DLD1 (cell line): ENCODE measurements at regions not wholly inside any gene's neighbourhood (a gene's known extent, or its start where the extent isn't known, plus 50 kb on each side); places are given as distances from the start of the nearest gene placed in this dataset.

ENCODE experiments used
- in situ Hi-C: cut with HindIII; loops from 2 replicates; pipeline ENCODE4 v1.10.0; 2017; ENCODE audit warnings: low sequenced_read_pairs

DNA sequence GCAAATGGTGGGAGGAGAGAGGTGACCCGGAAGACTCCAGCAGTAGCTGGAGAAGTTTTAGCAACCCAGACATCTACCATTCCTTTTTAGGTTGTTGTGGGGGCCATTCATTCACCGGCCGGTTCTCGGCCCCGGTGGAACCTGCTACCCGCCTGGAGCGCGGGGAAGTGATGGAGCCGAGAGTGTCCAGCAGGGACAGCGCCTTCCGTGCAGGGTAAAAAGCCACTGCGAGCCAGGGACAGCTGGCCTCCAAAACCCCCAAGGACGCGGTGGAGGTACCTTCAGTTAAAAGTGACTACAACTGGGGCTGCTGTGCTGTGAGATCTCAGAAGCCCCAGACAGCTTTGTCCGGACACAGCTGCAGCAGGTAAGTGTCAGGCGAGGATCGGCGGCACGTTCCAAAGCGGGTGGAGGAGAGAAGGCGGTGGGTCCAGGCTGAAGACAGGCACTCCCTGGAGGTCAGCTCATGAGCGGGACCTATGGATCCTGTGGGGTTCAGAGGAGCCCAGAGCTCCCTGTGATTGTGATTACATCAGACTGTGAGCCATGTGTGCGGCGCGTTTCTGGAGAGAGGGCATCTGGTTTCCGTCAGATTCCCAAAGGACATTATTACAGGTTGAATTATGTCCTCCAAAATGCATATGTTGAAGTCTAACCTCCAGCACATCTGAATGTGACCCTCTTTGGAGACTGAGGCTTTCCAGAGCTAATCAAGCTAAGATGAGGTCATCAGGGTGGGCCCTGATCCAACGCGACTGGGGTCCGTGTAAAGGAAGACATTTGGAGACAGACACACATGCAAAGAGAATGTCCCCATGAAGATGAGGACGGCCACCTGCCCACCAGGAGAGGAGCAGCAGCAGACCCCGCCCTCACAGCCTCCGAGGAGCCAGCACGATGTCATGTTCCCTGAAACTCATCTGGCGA, 276.3 kb downstream of the EIPR1 start:
- in situ Hi-C loops: no loop called here

- in situ Hi-C loops: no loop called here
Observed at GRCh38 chr2:3100386-3100785, 277.2 kb downstream of the EIPR1 start.

GRCh38 chr2:3099860-3100234, 277.8 kb downstream of the EIPR1 start:
- in situ Hi-C loops: loop anchor here (10.0 kb wide), 1 partner anchor 105 kb away; no protein-coding TSS in a partner anchor

- in situ Hi-C loops: loop anchor here (10.0 kb wide), 1 partner anchor 105 kb away; no protein-coding TSS in a partner anchor
Observed at GRCh38 chr2:3099145-3099859, 278.3 kb downstream of the EIPR1 start.

DNA sequence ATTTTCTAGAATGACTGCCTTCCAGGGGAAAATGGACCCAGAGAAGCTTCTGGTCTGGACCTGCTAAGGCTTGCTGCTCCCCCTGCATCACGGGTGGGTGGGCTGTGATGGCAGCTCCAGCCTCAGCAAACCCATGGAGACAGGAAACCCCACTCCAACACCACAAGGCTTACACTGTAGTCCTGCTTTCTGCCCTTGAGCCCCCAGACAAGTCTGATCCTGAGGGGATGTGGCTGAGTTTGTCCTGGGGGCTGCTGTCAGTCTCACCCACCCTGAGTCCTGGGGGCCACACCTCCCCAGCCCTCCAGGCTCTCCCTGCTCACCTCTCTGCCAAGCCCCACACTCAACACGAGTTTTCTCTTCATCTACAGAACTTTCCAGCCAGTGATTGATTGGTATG, 279.4 kb downstream of the EIPR1 start:
- in situ Hi-C loops: loop anchor here (10.0 kb wide), 1 partner anchor 107 kb away; no protein-coding TSS in a partner anchor

DNA sequence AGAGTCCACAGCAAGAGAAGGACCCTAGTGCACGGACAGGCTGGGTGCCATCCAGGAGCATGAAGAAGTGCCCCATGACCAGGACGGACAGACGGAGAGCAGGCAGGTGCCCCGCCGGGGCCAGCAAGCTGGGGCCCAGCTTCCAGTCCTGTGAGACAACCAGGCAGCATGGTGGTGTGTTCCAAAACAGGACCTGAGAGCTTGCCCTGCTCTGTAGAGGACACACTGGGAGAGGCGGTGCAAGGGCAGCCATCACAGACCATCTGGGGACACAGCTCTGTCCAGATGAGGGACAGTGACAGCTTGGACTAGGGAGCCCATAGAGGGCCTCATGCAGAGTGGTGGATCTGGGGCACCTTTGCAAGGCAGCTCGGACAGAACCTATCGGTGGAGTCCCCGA, 279.8 kb downstream of the EIPR1 start:
- in situ Hi-C loops: loop anchor here (10.0 kb wide), 1 partner anchor 107 kb away; no protein-coding TSS in a partner anchor

- in situ Hi-C loops: loop anchor here (10.0 kb wide), 1 partner anchor 110 kb away; no protein-coding TSS in a partner anchor
Observed at GRCh38 chr2:3094999-3095958, 282.3 kb downstream of the EIPR1 start.

- in situ Hi-C loops: loop anchor here (10.0 kb wide), 1 partner anchor 110 kb away; no protein-coding TSS in a partner anchor
Observed at GRCh38 chr2:3094318-3094717, 283.3 kb downstream of the EIPR1 start.

DNA sequence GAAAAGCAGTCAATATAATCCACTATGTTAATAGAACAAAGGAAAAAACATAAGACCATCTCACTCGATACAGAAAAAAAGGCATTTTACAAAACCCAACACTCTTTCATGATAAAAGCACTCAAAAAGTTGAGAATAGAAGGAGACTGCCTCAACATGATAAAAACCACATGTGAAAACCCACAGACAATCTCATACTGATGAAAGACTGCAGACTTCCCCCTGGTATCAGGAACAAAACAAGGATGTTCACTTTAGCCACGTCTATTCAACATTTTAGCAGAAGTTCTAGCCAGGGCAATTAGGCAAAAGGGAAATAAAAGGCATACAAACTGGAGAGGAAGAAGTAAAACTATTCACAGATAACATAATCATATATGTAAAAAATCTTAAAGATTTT, 285.9 kb downstream of the EIPR1 start:
- in situ Hi-C loops: loop anchor here (10.0 kb wide), 1 partner anchor 113 kb away; no protein-coding TSS in a partner anchor

- in situ Hi-C loops: no loop called here
Observed at GRCh38 chr2:3082705-3083104, 294.9 kb downstream of the EIPR1 start.

GRCh38 chr2:3079959-3080948, 297.4 kb downstream of the EIPR1 start:
- in situ Hi-C loops: no loop called here

DNA sequence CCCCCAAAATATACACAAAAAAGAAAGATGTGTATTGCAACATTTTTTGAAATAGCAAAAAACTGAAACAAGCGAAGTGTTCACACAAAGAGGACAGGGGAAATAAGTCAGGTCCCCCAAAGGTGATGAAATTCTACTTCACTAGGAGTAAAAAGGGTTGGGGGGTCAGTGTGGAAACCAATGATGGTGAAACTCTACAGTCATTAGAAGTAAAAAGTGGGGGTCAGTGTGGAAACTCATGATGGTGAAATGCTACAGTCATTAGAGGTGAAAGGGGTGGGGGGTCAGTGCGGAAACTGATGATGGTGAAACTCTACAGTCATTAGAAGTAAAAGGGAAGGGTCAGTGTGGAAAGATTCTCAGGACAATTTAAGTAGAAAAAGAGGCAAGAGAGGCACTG, 298.2 kb downstream of the EIPR1 start:
- in situ Hi-C loops: no loop called here

GRCh38 chr2:3078684-3079083, 298.9 kb downstream of the EIPR1 start:
- in situ Hi-C loops: no loop called here

DNA sequence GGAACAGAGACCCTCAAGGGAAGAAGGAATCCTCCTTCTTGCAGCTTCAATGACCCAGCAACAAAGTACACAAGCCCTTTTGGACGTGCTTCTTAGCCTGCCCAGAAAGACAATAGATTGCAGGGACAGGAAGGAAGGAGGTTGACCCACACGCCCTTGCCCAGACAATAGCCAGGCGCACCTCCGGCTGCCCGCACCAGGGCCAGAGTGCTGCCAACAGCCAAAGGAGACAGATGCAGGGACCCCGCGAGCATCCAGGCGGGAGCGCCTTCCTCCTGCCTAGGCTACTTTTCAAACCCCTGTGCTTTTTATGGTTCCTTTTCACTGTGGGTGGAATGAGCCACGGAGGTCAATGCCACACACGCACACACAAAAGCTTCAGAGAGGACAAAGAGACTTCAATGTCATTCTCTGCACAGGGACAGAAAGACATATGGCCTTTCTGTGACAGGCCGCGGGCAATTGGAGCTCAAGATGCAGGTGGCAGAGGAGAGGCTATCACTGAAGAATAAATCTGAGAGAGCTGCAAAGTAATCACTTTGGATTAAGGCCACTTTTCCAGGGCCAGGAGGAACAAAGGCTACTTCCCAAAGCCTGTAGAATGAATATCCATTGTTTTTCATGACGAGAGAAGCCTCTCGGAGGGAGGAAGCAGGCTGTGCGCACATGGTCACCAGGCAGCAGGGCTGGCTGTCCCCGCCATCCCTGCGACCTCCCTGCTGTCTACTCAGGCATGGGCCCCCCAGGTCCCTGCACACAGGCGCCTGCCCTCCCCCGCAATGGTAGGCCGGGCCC, 300.6 kb downstream of the EIPR1 start:
- in situ Hi-C loops: no loop called here

GRCh38 chr2:3075991-3076340, 301.7 kb downstream of the EIPR1 start:
- in situ Hi-C loops: no loop called here

DNA sequence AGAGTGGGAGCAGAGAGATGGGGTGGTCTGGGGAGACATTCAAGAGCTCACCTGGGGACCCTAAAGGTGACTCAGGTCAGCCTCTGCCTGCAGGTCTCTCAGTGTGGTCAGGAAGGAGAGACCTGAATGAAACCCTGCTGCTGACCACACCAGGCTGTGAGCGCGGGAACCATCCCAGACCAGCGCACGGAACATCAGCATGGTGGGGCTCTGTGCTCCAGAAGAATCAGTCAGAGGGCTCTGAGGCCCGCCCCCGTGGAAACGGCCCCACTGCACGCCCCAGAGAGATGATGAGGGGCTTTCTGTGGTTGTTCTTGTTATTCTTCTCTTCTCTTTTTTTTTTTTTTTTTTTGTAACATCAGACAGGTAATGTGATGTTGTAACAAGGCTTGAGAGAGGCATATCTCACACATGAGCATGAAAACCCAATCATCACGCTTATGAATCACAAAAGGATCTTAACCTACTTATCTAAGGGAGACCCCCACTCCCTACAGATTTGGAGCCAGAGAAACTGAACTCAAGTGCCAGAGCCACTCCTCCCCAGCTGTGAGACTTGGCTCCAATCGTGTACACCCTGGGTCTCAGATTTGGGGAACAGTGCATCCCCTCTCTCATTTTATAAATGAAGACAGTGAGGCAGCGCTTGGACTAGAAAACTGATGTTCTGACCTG, 302.2 kb downstream of the EIPR1 start:
- in situ Hi-C loops: no loop called here

GRCh38 chr2:3073704-3074103, 303.9 kb downstream of the EIPR1 start:
- in situ Hi-C loops: no loop called here

- in situ Hi-C loops: no loop called here
Observed at GRCh38 chr2:3073041-3073595, 304.5 kb downstream of the EIPR1 start.
